PC-3 (cell line): ENCODE measurements at regions not wholly inside any gene's neighbourhood (a gene's known extent, or its start where the extent isn't known, plus 50 kb on each side); places are given as distances from the start of the nearest gene placed in this dataset.

Experiments
- EZH2phosphoT487 ChIP-seq: fragments of 300-600 bp; sonication (generic); IDR thresholded peaks from 2 replicates; pipeline ENCODE4 v1.6.1; 2018; ENCODE audit warnings: mild to moderate bottlenecking, antibody characterized with exemption, low read length, borderline replicate concordance
- TF ChIP-seq, protein P1 (sequence below): fragments of 300-600 bp; sonication (generic); conservative IDR thresholded peaks from 2 replicates; pipeline ENCODE4 v1.5.1; 2017; ENCODE audit warnings: antibody characterized with exemption, low read depth, mild to moderate bottlenecking, low read length

DNA sequence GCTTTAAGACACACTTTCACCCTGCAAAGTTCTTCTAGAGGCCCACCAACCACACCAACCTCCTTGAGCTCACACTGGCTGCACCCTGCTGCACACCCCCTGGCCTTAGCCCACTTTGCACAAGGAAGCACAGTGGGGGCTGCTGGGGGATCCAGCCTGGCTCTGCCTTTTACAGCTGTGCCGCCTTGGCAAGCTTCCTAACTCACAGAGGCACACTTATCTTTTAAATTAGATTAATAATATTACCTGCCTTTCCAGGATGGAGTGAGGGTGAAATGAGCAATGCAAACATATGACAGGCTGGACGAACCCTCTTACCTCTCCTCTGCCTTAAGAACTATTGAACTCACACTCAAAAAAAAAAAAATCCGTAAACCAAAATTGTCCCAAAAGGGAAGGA is 715.8 kb upstream of the ID2 start:
- TF ChIP-seq, protein P1, sequence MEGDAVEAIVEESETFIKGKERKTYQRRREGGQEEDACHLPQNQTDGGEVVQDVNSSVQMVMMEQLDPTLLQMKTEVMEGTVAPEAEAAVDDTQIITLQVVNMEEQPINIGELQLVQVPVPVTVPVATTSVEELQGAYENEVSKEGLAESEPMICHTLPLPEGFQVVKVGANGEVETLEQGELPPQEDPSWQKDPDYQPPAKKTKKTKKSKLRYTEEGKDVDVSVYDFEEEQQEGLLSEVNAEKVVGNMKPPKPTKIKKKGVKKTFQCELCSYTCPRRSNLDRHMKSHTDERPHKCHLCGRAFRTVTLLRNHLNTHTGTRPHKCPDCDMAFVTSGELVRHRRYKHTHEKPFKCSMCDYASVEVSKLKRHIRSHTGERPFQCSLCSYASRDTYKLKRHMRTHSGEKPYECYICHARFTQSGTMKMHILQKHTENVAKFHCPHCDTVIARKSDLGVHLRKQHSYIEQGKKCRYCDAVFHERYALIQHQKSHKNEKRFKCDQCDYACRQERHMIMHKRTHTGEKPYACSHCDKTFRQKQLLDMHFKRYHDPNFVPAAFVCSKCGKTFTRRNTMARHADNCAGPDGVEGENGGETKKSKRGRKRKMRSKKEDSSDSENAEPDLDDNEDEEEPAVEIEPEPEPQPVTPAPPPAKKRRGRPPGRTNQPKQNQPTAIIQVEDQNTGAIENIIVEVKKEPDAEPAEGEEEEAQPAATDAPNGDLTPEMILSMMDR = no peak
- no peak for TF ChIP-seq EZH2phosphoT487
